ENCODE measurements at regions not wholly inside any gene's neighbourhood (a gene's known extent, or its start where the extent isn't known, plus 50 kb on each side); places are given as distances from the start of the nearest gene placed in this dataset.

GRCh38 chr2:133643863-133644262 lies 75.6 kb upstream of the NCKAP5 start:
- TF ChIP-seq YY1 (IDR thresholded peaks at IDR 0.05; ENCODE audit: insufficient read depth, insufficient read length) (no peak), ZNF274 (IDR thresholded peaks at IDR 0.05; ENCODE audit: low read depth, low read length) (no peak), SUZ12 (IDR thresholded peaks at IDR 0.05; ENCODE audit: extremely low read depth, insufficient read depth, insufficient read length) (no peak)
